A549 (cell line): ENCODE measurements at regions not wholly inside any gene's neighbourhood (a gene's known extent, or its start where the extent isn't known, plus 50 kb on each side); places are given as distances from the start of the nearest gene placed in this dataset.

Experiments used
- ATAC-seq, 2 experiments: fragments of 200-7000 bp in 1 of 2; fragments of >200 bp in 1 of 2; cut with Nextera tagmentation in 1 of 2; cut with Tn5 transposase in 1 of 2; 3 replicates each; pipeline versions ENCODE4 v1.8.0 to v1.9.1; 2018 to 2020; ENCODE audit warnings: mild to moderate bottlenecking in 1 of 2, moderate library complexity in 1 of 2
- CTCF ChIA-PET: fragments of 300-600 bp; sonication (Branson Sonifier 250); formaldehyde crosslinking; extraction: SDS; loops from one replicate; lab custom pipeline; 2021; ENCODE audit warnings: antibody characterized with exemption, inconsistent platforms; lab: Yijun Ruan, JAX
- POLR2A ChIA-PET: fragments of 350-600 bp; formaldehyde crosslinking; extraction: SDS; loops from one replicate; lab custom pipeline; 2021; ENCODE audit warnings: antibody characterized with exemption, inconsistent platforms; lab: Yijun Ruan, JAX
- DNase-seq, 2 experiments: peaks; one replicate each; pipeline versions ENCODE4 v3.0.0 to v3.0.0-alpha.2; 2011 to 2016; ENCODE audit warnings: low read depth in 1 of 2, low spot score in 1 of 2
- FAIRE-seq: peaks from 2 replicates; lab custom pipeline; 2011; peaks lifted over from hg19 to GRCh38; lab: Jason Lieb, UNC
- H3K27ac ChIP-seq, 2 experiments: fragments of >200 bp; sonication (Bioruptor Twin); formaldehyde crosslinking; 3 replicates each; pipeline ENCODE4 v1.5.1; 2016 to 2017
- H3K4me1 ChIP-seq: fragments of >200 bp; sonication (Bioruptor Twin); formaldehyde crosslinking; 3 replicates; pipeline ENCODE4 v1.6.1; 2016
- H3K4me2 ChIP-seq: fragments of >200 bp; sonication (Bioruptor Twin); formaldehyde crosslinking; 3 replicates; pipeline ENCODE4 v1.6.1; 2016
- H3K4me3 ChIP-seq: fragments of >200 bp; sonication (Bioruptor Twin); formaldehyde crosslinking; 3 replicates; pipeline ENCODE4 v1.5.1; 2016
- H3K9me3 ChIP-seq: fragments of >200 bp; sonication (Bioruptor Twin); formaldehyde crosslinking; 3 replicates; pipeline ENCODE4 v1.6.1; 2016
- CBX8 ChIP-seq: fragments of 200-600 bp; sonication (generic); IDR thresholded peaks from 2 replicates; pipeline ENCODE4 v1.6.1; 2016
- CEBPB ChIP-seq, 2 experiments: fragments of >200 bp in 1 of 2; sonication (Bioruptor Twin) in 1 of 2; formaldehyde crosslinking in 1 of 2; IDR thresholded peaks; 2 replicates each; pipeline ENCODE4 v1.6.1; 2012 to 2016
- CHD4 ChIP-seq: fragments of 200-600 bp; sonication (generic); IDR thresholded peaks from 2 replicates; pipeline ENCODE4 v1.6.1; 2016; ENCODE audit warnings: antibody characterized with exemption, mild to moderate bottlenecking, borderline replicate concordance
- EHF ChIP-seq: fragments of 250-450 bp; sonication (Bioruptor Pico); IDR thresholded peaks from 2 replicates; pipeline ENCODE4 v1.5.0; 2020; ENCODE audit warnings: mild to moderate bottlenecking
- EP300 ChIP-seq, 2 experiments: fragments of >200 bp; sonication (Bioruptor Twin); formaldehyde crosslinking; IDR thresholded peaks; 2 replicates in 1 of 2; 3 replicates in 1 of 2; pipeline ENCODE4 v1.6.1; 2016 to 2017
- FOSL2 ChIP-seq, 2 experiments: fragments of 450-650 bp in 1 of 2; fragments of >200 bp in 1 of 2; sonication (Bioruptor Twin) in 1 of 2; formaldehyde crosslinking; IDR thresholded peaks; 2 replicates each; pipeline versions ENCODE4 v1.5.0 to v1.6.1; 2016 to 2020; ENCODE audit warnings: mild to moderate bottlenecking in 1 of 2, moderate library complexity in 1 of 2
- GATA3 ChIP-seq: IDR thresholded peaks from 2 replicates; pipeline ENCODE4 v1.6.1; 2012; ENCODE audit warnings: borderline replicate concordance
- HDAC2 ChIP-seq: fragments of 200-600 bp; sonication (generic); IDR thresholded peaks from 2 replicates; pipeline ENCODE4 v1.6.1; 2016
- HEYL ChIP-seq: fragments of 250-450 bp; sonication (Bioruptor Pico); IDR thresholded peaks from 2 replicates; pipeline ENCODE4 v1.8.0; 2021; ENCODE audit warnings: mild to moderate bottlenecking, moderate library complexity
- HOXA7 ChIP-seq: fragments of 250-450 bp; sonication (Bioruptor Pico); IDR thresholded peaks from 2 replicates; pipeline ENCODE4 v1.5.0; 2020; ENCODE audit warnings: mild to moderate bottlenecking, moderate library complexity
- HOXB13 ChIP-seq: fragments of 250-450 bp; sonication (Bioruptor Pico); IDR thresholded peaks from 2 replicates; pipeline ENCODE4 v1.5.0; 2020; ENCODE audit warnings: low read depth, mild to moderate bottlenecking, moderate library complexity
- HOXB5 ChIP-seq: fragments of 250-450 bp; sonication (Bioruptor Pico); IDR thresholded peaks from 2 replicates; pipeline ENCODE4 v1.5.0; 2020; ENCODE audit warnings: mild to moderate bottlenecking, moderate library complexity
- KDM1A ChIP-seq: fragments of 200-600 bp; sonication (generic); IDR thresholded peaks from 2 replicates; pipeline ENCODE4 v1.6.1; 2016; ENCODE audit warnings: low read depth, mild to moderate bottlenecking
- NFE2L2 ChIP-seq: fragments of 150-350 bp; conservative IDR thresholded peaks from 2 replicates; pipeline ENCODE4 v1.6.1; 2014; ENCODE audit warnings: low read length
- NR3C1 ChIP-seq: fragments of >200 bp; sonication (Bioruptor Twin); formaldehyde crosslinking; IDR thresholded peaks from 3 replicates; pipeline ENCODE4 v1.6.1; 2017
- POLR2A ChIP-seq: IDR thresholded peaks from 2 replicates; pipeline ENCODE4 v1.6.1; 2012; ENCODE audit warnings: mild to moderate bottlenecking, low read length
- RARB ChIP-seq: fragments of 250-450 bp; sonication (Bioruptor Pico); IDR thresholded peaks from 2 replicates; pipeline ENCODE4 v1.8.0; 2021; ENCODE audit warnings: mild to moderate bottlenecking, moderate library complexity
- RCOR1 ChIP-seq: fragments of 150-350 bp; IDR thresholded peaks from 2 replicates; pipeline ENCODE4 v1.6.1; 2014; ENCODE audit warnings: antibody characterized with exemption, low read length, low read depth
- RNF2 ChIP-seq: fragments of 200-600 bp; sonication (generic); IDR thresholded peaks from 2 replicates; pipeline ENCODE4 v1.6.1; 2016; ENCODE audit warnings: low read depth, mild to moderate bottlenecking, antibody characterized with exemption, moderate library complexity, borderline replicate concordance
- SMC3 ChIP-seq: fragments of >200 bp; sonication (Bioruptor Twin); formaldehyde crosslinking; IDR thresholded peaks from 3 replicates; pipeline ENCODE4 v1.6.1; 2018; ENCODE audit warnings: inconsistent platforms
- WGBS: methylation state at CpG from one replicate; pipeline ENCODE4 v1.1.6; 2017; ENCODE audit errors: missing lambda C conversion rate; 5-methylcytosine and 5-hydroxymethylcytosine counted together
- TF ChIP-seq, protein P1 (sequence below): fragments of >200 bp; sonication (Bioruptor Twin); formaldehyde crosslinking; IDR thresholded peaks from 2 replicates; pipeline ENCODE4 v1.6.1; 2016
- TF ChIP-seq, protein P2 (sequence below): fragments of 450-650 bp; IDR thresholded peaks from 2 replicates; pipeline ENCODE4 v1.6.1; 2014; ENCODE audit warnings: antibody characterized with exemption
- TF ChIP-seq, protein P3 (sequence below): fragments of 150-350 bp; IDR thresholded peaks from 2 replicates; pipeline ENCODE4 v1.6.1; 2014; ENCODE audit warnings: low read depth, mild to moderate bottlenecking, low read length
- TF ChIP-seq, protein P4 (sequence below): fragments of 200-600 bp; sonication (generic); IDR thresholded peaks from 2 replicates; pipeline ENCODE4 v1.6.1; 2016; ENCODE audit warnings: antibody characterized with exemption, mild to moderate bottlenecking, moderate library complexity
- TF ChIP-seq, protein P5 (sequence below): IDR thresholded peaks from 2 replicates; pipeline ENCODE4 v1.6.1; 2012
- TF ChIP-seq, protein P6 (sequence below): fragments of >200 bp; sonication (Bioruptor Twin); formaldehyde crosslinking; IDR thresholded peaks from 3 replicates; pipeline ENCODE4 v1.5.1; 2016

DNA sequence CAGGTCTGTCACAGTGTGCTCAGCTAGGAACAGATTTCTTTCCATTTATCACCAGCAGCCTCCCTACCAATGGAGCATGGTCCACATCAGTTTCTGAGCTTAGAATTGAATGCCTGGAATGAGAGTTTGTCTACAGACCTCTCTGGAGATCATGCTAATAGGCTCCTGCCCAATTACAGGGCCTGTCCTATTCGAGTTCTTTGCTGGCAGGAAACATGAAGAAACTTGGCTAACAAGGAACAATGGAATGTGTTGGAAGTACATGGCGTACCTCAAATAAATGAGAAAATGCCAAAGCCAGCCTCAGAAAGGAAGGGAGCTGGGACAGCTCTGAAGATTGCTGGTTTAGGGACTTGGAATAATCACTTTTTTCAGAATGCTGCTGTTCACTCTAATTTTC lies 186.0 kb upstream of the AKR1E2 start (continued):
- TF ChIP-seq, protein P1, sequence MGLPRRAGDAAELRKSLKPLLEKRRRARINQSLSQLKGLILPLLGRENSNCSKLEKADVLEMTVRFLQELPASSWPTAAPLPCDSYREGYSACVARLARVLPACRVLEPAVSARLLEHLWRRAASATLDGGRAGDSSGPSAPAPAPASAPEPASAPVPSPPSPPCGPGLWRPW = no peak
- TF ChIP-seq NR3C1 = no peak
- no peak for TF ChIP-seq HOXB13 (CRISPR knock-in tag)
- no peak for TF ChIP-seq NFE2L2
- TF ChIP-seq RARB = no peak
- TF ChIP-seq, protein P2, sequence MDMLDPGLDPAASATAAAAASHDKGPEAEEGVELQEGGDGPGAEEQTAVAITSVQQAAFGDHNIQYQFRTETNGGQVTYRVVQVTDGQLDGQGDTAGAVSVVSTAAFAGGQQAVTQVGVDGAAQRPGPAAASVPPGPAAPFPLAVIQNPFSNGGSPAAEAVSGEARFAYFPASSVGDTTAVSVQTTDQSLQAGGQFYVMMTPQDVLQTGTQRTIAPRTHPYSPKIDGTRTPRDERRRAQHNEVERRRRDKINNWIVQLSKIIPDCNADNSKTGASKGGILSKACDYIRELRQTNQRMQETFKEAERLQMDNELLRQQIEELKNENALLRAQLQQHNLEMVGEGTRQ = no peak
- TF ChIP-seq HOXB5 (CRISPR knock-in tag) = no peak
- TF ChIP-seq SMC3 = no peak

DNA sequence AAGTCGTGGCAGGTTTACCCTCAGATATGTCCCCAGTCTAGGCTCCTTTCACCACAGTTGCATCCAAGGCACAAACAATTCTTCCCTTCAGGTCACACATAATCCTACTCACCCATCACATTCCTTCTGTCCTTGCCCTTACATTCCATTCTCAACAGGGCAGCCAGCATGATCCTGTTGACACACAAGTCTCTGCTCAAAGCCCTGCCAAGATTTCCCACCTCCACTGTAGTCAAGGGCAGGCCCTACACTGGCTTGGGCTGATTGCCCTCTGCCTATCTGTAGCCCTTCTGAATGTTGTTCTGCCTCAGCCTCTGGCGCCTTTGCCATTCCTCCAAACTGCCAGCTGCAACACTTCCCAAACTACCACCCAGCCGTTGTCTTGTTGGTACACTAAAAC lies 187.9 kb upstream of the AKR1E2 start:
- FAIRE-seq = no peak
- Histone ChIP-seq H3K9me3 (no peaks in the 10 kb centered on the region), H3K4me1 (no peaks in the 10 kb centered on the region), H3K4me2 (no peak overlapping the region), H3K4me3 (no peak overlapping the region), H3K27ac (no peak overlapping the region)
- no peak for DNase-seq
- no peak for ATAC-seq
- TF ChIP-seq, protein P3, sequence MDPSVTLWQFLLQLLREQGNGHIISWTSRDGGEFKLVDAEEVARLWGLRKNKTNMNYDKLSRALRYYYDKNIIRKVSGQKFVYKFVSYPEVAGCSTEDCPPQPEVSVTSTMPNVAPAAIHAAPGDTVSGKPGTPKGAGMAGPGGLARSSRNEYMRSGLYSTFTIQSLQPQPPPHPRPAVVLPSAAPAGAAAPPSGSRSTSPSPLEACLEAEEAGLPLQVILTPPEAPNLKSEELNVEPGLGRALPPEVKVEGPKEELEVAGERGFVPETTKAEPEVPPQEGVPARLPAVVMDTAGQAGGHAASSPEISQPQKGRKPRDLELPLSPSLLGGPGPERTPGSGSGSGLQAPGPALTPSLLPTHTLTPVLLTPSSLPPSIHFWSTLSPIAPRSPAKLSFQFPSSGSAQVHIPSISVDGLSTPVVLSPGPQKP = no peak
- TF ChIP-seq GATA3 (no peak), CBX8 (no peak), RNF2 (no peak), KDM1A (no peak), NFE2L2 (no peak), CEBPB (IDR thresholded peaks at IDR 0.05) (no peak), EHF (CRISPR knock-in tag) (no peak), HOXA7 (CRISPR knock-in tag) (no peak), POLR2A (no peak), HDAC2 (no peak), HEYL (CRISPR knock-in tag) (no peak), RCOR1 (no peak), EP300 (IDR thresholded peaks at IDR 0.05) (no peak), FOSL2 (IDR thresholded peaks at IDR 0.05) (no peak), FOSL2 (CRISPR knock-in tag; IDR thresholded peaks at IDR 0.05) (no peak), CHD4 (no peak)
- TF ChIP-seq, protein P1 = no peak
- TF ChIP-seq, protein P4, sequence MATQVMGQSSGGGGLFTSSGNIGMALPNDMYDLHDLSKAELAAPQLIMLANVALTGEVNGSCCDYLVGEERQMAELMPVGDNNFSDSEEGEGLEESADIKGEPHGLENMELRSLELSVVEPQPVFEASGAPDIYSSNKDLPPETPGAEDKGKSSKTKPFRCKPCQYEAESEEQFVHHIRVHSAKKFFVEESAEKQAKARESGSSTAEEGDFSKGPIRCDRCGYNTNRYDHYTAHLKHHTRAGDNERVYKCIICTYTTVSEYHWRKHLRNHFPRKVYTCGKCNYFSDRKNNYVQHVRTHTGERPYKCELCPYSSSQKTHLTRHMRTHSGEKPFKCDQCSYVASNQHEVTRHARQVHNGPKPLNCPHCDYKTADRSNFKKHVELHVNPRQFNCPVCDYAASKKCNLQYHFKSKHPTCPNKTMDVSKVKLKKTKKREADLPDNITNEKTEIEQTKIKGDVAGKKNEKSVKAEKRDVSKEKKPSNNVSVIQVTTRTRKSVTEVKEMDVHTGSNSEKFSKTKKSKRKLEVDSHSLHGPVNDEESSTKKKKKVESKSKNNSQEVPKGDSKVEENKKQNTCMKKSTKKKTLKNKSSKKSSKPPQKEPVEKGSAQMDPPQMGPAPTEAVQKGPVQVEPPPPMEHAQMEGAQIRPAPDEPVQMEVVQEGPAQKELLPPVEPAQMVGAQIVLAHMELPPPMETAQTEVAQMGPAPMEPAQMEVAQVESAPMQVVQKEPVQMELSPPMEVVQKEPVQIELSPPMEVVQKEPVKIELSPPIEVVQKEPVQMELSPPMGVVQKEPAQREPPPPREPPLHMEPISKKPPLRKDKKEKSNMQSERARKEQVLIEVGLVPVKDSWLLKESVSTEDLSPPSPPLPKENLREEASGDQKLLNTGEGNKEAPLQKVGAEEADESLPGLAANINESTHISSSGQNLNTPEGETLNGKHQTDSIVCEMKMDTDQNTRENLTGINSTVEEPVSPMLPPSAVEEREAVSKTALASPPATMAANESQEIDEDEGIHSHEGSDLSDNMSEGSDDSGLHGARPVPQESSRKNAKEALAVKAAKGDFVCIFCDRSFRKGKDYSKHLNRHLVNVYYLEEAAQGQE = no peak
- TF ChIP-seq, protein P5, sequence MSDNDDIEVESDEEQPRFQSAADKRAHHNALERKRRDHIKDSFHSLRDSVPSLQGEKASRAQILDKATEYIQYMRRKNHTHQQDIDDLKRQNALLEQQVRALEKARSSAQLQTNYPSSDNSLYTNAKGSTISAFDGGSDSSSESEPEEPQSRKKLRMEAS = no peak
- TF ChIP-seq, protein P6, sequence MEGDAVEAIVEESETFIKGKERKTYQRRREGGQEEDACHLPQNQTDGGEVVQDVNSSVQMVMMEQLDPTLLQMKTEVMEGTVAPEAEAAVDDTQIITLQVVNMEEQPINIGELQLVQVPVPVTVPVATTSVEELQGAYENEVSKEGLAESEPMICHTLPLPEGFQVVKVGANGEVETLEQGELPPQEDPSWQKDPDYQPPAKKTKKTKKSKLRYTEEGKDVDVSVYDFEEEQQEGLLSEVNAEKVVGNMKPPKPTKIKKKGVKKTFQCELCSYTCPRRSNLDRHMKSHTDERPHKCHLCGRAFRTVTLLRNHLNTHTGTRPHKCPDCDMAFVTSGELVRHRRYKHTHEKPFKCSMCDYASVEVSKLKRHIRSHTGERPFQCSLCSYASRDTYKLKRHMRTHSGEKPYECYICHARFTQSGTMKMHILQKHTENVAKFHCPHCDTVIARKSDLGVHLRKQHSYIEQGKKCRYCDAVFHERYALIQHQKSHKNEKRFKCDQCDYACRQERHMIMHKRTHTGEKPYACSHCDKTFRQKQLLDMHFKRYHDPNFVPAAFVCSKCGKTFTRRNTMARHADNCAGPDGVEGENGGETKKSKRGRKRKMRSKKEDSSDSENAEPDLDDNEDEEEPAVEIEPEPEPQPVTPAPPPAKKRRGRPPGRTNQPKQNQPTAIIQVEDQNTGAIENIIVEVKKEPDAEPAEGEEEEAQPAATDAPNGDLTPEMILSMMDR = no peak
- POLR2A ChIA-PET = no interaction called here
- WGBS = 75% methylated on average over 3 of the region's 3 CpGs
- CTCF ChIA-PET = no interaction called here
